Panc1 (cell line): ENCODE measurements at regions not wholly inside any gene's neighbourhood (a gene's known extent, or its start where the extent isn't known, plus 50 kb on each side); places are given as distances from the start of the nearest gene placed in this dataset.

Experiments used
- ATAC-seq: fragments of 200-7000 bp; cut with Tn5 transposase; 2 replicates; pipeline ENCODE4 v1.9.1; 2020; ENCODE audit warnings: mild to moderate bottlenecking, moderate library complexity
- BruUV-seq: library from RNA; stranded (reverse); fragments of 400-500 nt; replicated peaks from 2 replicates; lab custom pipeline; 2021; lab: Mats Ljungman, UMichigan
- CTCF ChIA-PET: fragments of 300-600 bp; sonication (Branson Sonifier 250); formaldehyde crosslinking; loops from one replicate; lab custom pipeline; 2022; ENCODE audit warnings: antibody characterized with exemption; lab: Charles Lee
- POLR2A ChIA-PET: fragments of 300-600 bp; sonication (Branson Sonifier 250); formaldehyde crosslinking; loops from one replicate; lab custom pipeline; 2022; ENCODE audit warnings: antibody characterized with exemption; lab: Charles Lee
- DNase-seq: peaks from one replicate; pipeline ENCODE4 v3.0.0-alpha.2; 2010; ENCODE audit warnings: low read depth, low spot score
- H3K27ac ChIP-seq: 2 replicates; pipeline ENCODE4 v1.5.1; 2011; ENCODE audit warnings: mild to moderate bottlenecking, low read length, inconsistent platforms
- H3K27me3 ChIP-seq: fragments of 200-500 bp; sonication (Bioruptor generic); 2 replicates; pipeline ENCODE4 v1.6.0; 2014; ENCODE audit warnings: low read length, inconsistent platforms; ENCODE audit not compliant: control insufficient read depth, insufficient read depth
- H3K36me3 ChIP-seq: fragments of 200-500 bp; sonication (Bioruptor generic); 2 replicates; pipeline ENCODE4 v1.5.1; 2014; ENCODE audit warnings: inconsistent platforms, mild to moderate bottlenecking, low read length, moderate library complexity; ENCODE audit not compliant: control insufficient read depth, insufficient read depth
- H3K4me1 ChIP-seq: 2 replicates; pipeline ENCODE4 v1.5.1; 2011; ENCODE audit warnings: inconsistent platforms, mild to moderate bottlenecking, low read length, moderate library complexity; ENCODE audit not compliant: control insufficient read depth, insufficient read depth
- H3K4me3 ChIP-seq, 2 experiments: 2 replicates each; pipeline ENCODE4 v1.5.1; 2011 to 2012; ENCODE audit warnings: low read depth in 2 of 2, low read length in 2 of 2, mild to moderate bottlenecking in 2 of 2, inconsistent platforms in 1 of 2, moderate library complexity in 1 of 2
- H3K9me3 ChIP-seq: fragments of 200-500 bp; sonication (Bioruptor generic); 2 replicates; pipeline ENCODE4 v1.5.1; 2014; ENCODE audit warnings: low read depth, mild to moderate bottlenecking, inconsistent platforms, low read length, moderate library complexity; ENCODE audit not compliant: control insufficient read depth, insufficient read depth
- CTCF ChIP-seq: fragments of 450-650 bp; IDR thresholded peaks from 2 replicates; pipeline ENCODE4 v1.5.1; 2017; ENCODE audit warnings: mild to moderate bottlenecking
- POLR2AphosphoS5 ChIP-seq: IDR thresholded peaks from 2 replicates; pipeline ENCODE4 v1.6.1; 2012; ENCODE audit warnings: mild to moderate bottlenecking, low read depth, low read length, moderate library complexity
- SIN3A ChIP-seq: IDR thresholded peaks from 2 replicates; pipeline ENCODE4 v1.6.1; 2012; ENCODE audit warnings: low read depth, mild to moderate bottlenecking, low read length, moderate library complexity, borderline replicate concordance; ENCODE audit not compliant: insufficient read depth
- TCF7L2 ChIP-seq: IDR thresholded peaks from 2 replicates; pipeline ENCODE4 v1.6.1; 2011; ENCODE audit warnings: mild to moderate bottlenecking, low read depth, low read length, inconsistent platforms
- in situ Hi-C: cut with HindIII; loops from 2 replicates; pipeline ENCODE4 v1.10.0; 2016; ENCODE audit warnings: low sequenced_read_pairs, low pct_unique_long_range_greater_than_20kb
- intact Hi-C: fragments of 100-400 bp; cut with micrococcal nuclease; formaldehyde crosslinking; loops from one replicate; pipeline ENCODE4 v1.10.0; 2022; ENCODE audit not compliant: unreplicated experiment
- TF ChIP-seq, protein P1 (sequence below), 2 experiments: IDR thresholded peaks; 2 replicates each; pipeline ENCODE4 v1.6.1; 2011 to 2012; ENCODE audit warnings: low read depth in 2 of 2, control low read depth in 1 of 2, low read length in 1 of 2, mild to moderate bottlenecking in 1 of 2, moderate library complexity in 1 of 2; ENCODE audit not compliant: insufficient read depth in 1 of 2

DNA sequence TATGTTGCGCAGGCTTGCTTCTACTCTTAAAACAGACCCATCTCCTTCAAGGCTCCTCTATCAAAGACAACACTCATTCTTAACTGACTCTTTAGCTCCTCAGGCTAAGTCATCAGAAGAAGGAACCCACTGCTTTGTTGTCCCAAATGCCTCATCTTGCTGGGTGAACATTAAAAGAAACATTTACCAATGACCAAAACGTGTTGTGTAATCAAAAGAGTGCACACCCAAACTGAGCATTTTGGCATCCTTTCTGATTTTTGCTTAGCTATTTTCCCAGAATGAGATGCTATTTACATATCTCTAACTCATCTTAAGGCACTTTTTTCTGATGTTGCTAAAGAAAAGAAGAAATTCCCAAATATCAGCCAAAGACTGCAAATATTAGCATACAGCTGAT lies 131.7 kb upstream of the VCX3A start:
- ATAC-seq (no peak), DNase-seq (no peak)
- no TSS peak for BruUV-seq
- Histone ChIP-seq H3K27ac (no peak overlapping the region), H3K9me3 (no peaks in the 10 kb centered on the region), H3K36me3 (no peaks in the 10 kb centered on the region), H3K4me3 (no peak overlapping the region), H3K27me3 (no peaks in the 10 kb centered on the region), H3K4me1 (no peaks in the 10 kb centered on the region)
- ChIA-PET POLR2A (no interaction called here), CTCF (no interaction called here)
- intact Hi-C loops (no loop called here), in situ Hi-C loops (no loop called here)
- TF ChIP-seq TCF7L2 (no peak), POLR2AphosphoS5 (no peak), SIN3A (no peak), CTCF (no peak)
- TF ChIP-seq, protein P1, sequence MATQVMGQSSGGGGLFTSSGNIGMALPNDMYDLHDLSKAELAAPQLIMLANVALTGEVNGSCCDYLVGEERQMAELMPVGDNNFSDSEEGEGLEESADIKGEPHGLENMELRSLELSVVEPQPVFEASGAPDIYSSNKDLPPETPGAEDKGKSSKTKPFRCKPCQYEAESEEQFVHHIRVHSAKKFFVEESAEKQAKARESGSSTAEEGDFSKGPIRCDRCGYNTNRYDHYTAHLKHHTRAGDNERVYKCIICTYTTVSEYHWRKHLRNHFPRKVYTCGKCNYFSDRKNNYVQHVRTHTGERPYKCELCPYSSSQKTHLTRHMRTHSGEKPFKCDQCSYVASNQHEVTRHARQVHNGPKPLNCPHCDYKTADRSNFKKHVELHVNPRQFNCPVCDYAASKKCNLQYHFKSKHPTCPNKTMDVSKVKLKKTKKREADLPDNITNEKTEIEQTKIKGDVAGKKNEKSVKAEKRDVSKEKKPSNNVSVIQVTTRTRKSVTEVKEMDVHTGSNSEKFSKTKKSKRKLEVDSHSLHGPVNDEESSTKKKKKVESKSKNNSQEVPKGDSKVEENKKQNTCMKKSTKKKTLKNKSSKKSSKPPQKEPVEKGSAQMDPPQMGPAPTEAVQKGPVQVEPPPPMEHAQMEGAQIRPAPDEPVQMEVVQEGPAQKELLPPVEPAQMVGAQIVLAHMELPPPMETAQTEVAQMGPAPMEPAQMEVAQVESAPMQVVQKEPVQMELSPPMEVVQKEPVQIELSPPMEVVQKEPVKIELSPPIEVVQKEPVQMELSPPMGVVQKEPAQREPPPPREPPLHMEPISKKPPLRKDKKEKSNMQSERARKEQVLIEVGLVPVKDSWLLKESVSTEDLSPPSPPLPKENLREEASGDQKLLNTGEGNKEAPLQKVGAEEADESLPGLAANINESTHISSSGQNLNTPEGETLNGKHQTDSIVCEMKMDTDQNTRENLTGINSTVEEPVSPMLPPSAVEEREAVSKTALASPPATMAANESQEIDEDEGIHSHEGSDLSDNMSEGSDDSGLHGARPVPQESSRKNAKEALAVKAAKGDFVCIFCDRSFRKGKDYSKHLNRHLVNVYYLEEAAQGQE (IDR thresholded peaks at IDR 0.05; ENCODE audit: insufficient read depth in 1 of 2, low read depth in 2 of 2, low read length in 1 of 2) = no peak

DNA sequence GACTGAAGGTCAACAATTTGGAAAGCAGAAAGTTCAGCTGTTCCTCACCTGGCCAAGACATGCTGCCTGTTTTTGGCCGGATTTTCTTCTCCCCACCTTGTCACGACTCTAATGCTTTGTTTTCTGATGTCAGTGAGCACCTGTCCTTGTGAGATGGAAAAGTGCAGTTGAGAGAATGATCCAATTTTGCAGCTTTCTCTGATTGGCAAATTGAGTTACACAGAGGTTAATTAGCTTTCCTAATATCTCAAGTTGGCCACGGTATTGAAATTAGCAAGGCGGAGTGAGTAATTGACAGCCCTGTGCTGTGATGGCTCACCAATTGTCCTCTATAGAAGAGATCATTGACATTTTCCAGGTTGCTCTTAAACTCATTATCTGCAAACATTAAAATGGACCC lies 126.8 kb upstream of the VCX3A start:
- no peak for TF ChIP-seq SIN3A
- TF ChIP-seq, protein P1 (IDR thresholded peaks at IDR 0.05; ENCODE audit: insufficient read depth in 1 of 2, low read depth in 2 of 2, low read length in 1 of 2) = no peak
- in situ Hi-C loops (no loop called here), intact Hi-C loops (no loop called here)
- CTCF ChIA-PET = no interaction called here
- Histone ChIP-seq H3K36me3 (no peaks in the 10 kb centered on the region), H3K4me3 (no peak overlapping the region), H3K9me3 (no peaks in the 10 kb centered on the region), H3K27me3 (no peaks in the 10 kb centered on the region), H3K27ac (no peak overlapping the region), H3K4me1 (no peaks in the 10 kb centered on the region)
- POLR2A ChIA-PET = no interaction called here
- no peak for DNase-seq
- ATAC-seq = no peak
- BruUV-seq = no TSS peak
